ENCODE measurements at regions not wholly inside any gene's neighbourhood (a gene's known extent, or its start where the extent isn't known, plus 50 kb on each side); places are given as distances from the start of the nearest gene placed in this dataset.

- DNase-seq (ENCODE audit: low read depth), result no peak
- no peak for TF ChIP-seq CTCF (conservative IDR thresholded peaks at IDR 0.05; ENCODE audit: low read depth, low read length)
- H3K4me3 ChIP-seq (ENCODE audit: low read length), result no peak overlapping the region
Observed at GRCh38 chr3:148289159-148289558, 408.5 kb upstream of the AGTR1 start.

GRCh38 chr3:148297013-148297412 is 400.7 kb upstream of the AGTR1 start:
- DNase-seq (ENCODE audit: low read depth), result no peak
- no peak for TF ChIP-seq CTCF (conservative IDR thresholded peaks at IDR 0.05; ENCODE audit: low read depth, low read length)
- no peak overlapping the region for H3K4me3 ChIP-seq (ENCODE audit: low read length)

- DNase-seq (ENCODE audit: low read depth), result no peak
- TF ChIP-seq CTCF (conservative IDR thresholded peaks at IDR 0.05; ENCODE audit: low read depth, low read length), result no peak
- no peak overlapping the region for H3K4me3 ChIP-seq (ENCODE audit: low read length)
Observed at GRCh38 chr3:148307443-148307843, 390.3 kb upstream of the AGTR1 start.

GRCh38 chr3:148309390-148310035 is 388.2 kb upstream of the AGTR1 start:
- TF ChIP-seq CTCF (conservative IDR thresholded peaks at IDR 0.05; ENCODE audit: low read depth, low read length), result peak; percentile 89
- no peak for DNase-seq (ENCODE audit: low read depth)
- H3K4me3 ChIP-seq (ENCODE audit: low read length), result no peak overlapping the region

- H3K4me3 ChIP-seq (ENCODE audit: low read length), result no peak overlapping the region
- no peak for TF ChIP-seq CTCF (conservative IDR thresholded peaks at IDR 0.05; ENCODE audit: low read depth, low read length)
- no peak for DNase-seq (ENCODE audit: low read depth)
Observed at GRCh38 chr3:148315756-148316155, 381.9 kb upstream of the AGTR1 start.

- no peak overlapping the region for H3K4me3 ChIP-seq (ENCODE audit: low read length)
- TF ChIP-seq CTCF (conservative IDR thresholded peaks at IDR 0.05; ENCODE audit: low read depth, low read length), result no peak
- DNase-seq (ENCODE audit: low read depth), result no peak
Observed at GRCh38 chr3:148318240-148318639, 379.5 kb upstream of the AGTR1 start.

GRCh38 chr3:148319161-148319915 is 378.4 kb upstream of the AGTR1 start:
- no peak for DNase-seq (ENCODE audit: low read depth)
- no peak overlapping the region for H3K4me3 ChIP-seq (ENCODE audit: low read length)
- TF ChIP-seq CTCF (conservative IDR thresholded peaks at IDR 0.05; ENCODE audit: low read depth, low read length), result no peak
